NT2/D1 (cell line): ENCODE measurements at regions not wholly inside any gene's neighbourhood (a gene's known extent, or its start where the extent isn't known, plus 50 kb on each side); places are given as distances from the start of the nearest gene placed in this dataset.

Experiments
- SUZ12 ChIP-seq: IDR thresholded peaks from 2 replicates; pipeline ENCODE4 v1.6.1; 2011; ENCODE audit not compliant: insufficient read length, insufficient read depth; ENCODE audit errors: extremely low read depth
- YY1 ChIP-seq: IDR thresholded peaks from 2 replicates; pipeline ENCODE4 v1.6.1; 2011; ENCODE audit not compliant: insufficient read length, insufficient read depth

DNA sequence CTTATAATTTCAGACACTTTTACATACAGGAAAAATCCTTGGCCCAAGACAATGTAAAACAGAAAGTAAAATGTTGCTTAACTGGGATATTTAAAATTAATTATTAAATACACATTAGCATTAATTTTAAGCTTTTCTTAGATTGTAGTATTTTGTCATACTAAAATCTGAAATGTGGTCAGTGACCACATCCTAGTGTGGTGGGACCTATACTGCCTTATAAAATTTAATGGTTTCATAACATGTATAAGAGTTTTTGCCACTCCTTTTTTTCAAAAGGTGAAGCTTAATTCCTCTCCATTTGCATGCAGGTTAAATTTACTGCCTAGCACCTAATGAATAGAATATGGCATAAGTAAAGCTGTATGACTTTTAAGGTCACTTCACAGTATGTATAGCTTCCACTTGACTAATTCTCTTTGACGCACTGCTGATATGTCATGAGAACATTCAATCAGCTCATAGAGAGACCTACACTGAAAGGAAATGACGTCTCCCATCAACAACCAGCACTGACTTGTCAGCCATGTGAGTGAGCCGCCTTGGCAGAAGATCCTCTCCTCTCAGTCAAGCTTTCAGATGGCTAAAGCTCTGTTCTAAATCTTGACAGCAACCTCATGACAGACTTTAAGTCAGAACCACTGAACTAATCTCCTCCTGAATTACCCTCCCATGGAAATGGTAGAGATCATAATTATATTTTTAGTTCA, 847.8 kb downstream of the SI start:
- TF ChIP-seq SUZ12 (no peak), YY1 (no peak)
